ENCODE measurements at regions not wholly inside any gene's neighbourhood (a gene's known extent, or its start where the extent isn't known, plus 50 kb on each side); places are given as distances from the start of the nearest gene placed in this dataset.

DNA sequence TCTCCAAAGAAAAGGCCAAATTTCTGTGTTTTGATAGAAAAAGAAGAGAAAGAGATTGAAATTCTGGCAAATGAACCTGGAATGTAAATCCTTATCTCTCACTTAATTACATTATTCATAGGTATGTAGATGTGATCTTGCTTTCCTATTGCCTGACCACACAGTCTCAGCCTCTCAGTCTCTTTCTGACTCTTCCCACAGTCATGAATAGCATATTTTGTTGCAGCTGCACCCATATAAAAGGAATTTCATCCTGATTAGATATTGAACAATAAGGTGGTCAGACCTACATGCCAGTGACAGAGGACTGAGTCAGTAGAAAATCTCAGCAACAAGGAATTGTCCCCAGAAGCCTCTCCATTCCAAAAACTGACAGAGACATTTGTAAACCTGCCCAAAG is 62.9 kb upstream of the LRRC4C start:
- no TSS peak for BruUV-seq (replicated peaks)
- in situ Hi-C loops (cut with HindIII; ENCODE audit: extremely low pct_ligation_motif_present, low pct_unique_long_range_greater_than_20kb): no loop called here

More for the DNA sequence above, 62.9 kb upstream of the LRRC4C start:
- ATAC-seq (no peak), FAIRE-seq (no peak), DNase-seq (ENCODE audit: low spot score) (no peak)
- H3K27ac ChIP-seq (ENCODE audit: extremely low read length, insufficient read depth, low read length): no peak overlapping the region
- no peaks in the 10 kb centered on the region for H3K36me3 ChIP-seq (replicated peaks in 1 of 2; ENCODE audit: control insufficient read depth in 1 of 2, insufficient read depth in 2 of 2, low read length in 2 of 2)
- no peaks in the 10 kb centered on the region for H4K20me1 ChIP-seq (ENCODE audit: insufficient read depth, low read length)
- no peaks in the 10 kb centered on the region for H3K4me1 ChIP-seq (ENCODE audit: insufficient read depth, low read length)
- H3K4me2 ChIP-seq (ENCODE audit: low read depth, low read length): no peak overlapping the region
- TF ChIP-seq, protein P1, sequence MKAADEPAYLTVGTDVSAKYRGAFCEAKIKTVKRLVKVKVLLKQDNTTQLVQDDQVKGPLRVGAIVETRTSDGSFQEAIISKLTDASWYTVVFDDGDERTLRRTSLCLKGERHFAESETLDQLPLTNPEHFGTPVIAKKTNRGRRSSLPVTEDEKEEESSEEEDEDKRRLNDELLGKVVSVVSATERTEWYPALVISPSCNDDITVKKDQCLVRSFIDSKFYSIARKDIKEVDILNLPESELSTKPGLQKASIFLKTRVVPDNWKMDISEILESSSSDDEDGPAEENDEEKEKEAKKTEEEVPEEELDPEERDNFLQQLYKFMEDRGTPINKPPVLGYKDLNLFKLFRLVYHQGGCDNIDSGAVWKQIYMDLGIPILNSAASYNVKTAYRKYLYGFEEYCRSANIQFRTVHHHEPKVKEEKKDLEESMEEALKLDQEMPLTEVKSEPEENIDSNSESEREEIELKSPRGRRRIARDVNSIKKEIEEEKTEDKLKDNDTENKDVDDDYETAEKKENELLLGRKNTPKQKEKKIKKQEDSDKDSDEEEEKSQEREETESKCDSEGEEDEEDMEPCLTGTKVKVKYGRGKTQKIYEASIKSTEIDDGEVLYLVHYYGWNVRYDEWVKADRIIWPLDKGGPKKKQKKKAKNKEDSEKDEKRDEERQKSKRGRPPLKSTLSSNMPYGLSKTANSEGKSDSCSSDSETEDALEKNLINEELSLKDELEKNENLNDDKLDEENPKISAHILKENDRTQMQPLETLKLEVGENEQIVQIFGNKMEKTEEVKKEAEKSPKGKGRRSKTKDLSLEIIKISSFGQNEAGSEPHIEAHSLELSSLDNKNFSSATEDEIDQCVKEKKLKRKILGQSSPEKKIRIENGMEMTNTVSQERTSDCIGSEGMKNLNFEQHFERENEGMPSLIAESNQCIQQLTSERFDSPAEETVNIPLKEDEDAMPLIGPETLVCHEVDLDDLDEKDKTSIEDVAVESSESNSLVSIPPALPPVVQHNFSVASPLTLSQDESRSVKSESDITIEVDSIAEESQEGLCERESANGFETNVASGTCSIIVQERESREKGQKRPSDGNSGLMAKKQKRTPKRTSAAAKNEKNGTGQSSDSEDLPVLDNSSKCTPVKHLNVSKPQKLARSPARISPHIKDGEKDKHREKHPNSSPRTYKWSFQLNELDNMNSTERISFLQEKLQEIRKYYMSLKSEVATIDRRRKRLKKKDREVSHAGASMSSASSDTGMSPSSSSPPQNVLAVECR (CRISPR knock-in tag; IDR thresholded peaks at IDR 0.05; ENCODE audit: borderline replicate concordance): no peak
- TF ChIP-seq ZC3H13 (CRISPR knock-in tag; IDR thresholded peaks at IDR 0.05) (no peak), RORA (CRISPR knock-in tag; IDR thresholded peaks at IDR 0.05) (no peak), ZNF138 (CRISPR knock-in tag; IDR thresholded peaks at IDR 0.05; ENCODE audit: low read depth) (no peak), ZFP36L1 (CRISPR knock-in tag; IDR thresholded peaks at IDR 0.05) (no peak), ZNF326 (CRISPR knock-in tag; IDR thresholded peaks at IDR 0.05; ENCODE audit: borderline replicate concordance) (no peak), SUZ12 (IDR thresholded peaks at IDR 0.05; ENCODE audit: low read depth, low read length) (no peak), KLF11 (CRISPR knock-in tag; IDR thresholded peaks at IDR 0.05) (no peak), JUNB (CRISPR knock-in tag; IDR thresholded peaks at IDR 0.05; ENCODE audit: borderline replicate concordance) (no peak), NCOA5 (CRISPR knock-in tag; IDR thresholded peaks at IDR 0.05) (no peak), ZBTB7B (CRISPR knock-in tag; IDR thresholded peaks at IDR 0.05) (no peak), HOXA7 (CRISPR knock-in tag; IDR thresholded peaks at IDR 0.05) (no peak)
- TF ChIP-seq, protein P2, sequence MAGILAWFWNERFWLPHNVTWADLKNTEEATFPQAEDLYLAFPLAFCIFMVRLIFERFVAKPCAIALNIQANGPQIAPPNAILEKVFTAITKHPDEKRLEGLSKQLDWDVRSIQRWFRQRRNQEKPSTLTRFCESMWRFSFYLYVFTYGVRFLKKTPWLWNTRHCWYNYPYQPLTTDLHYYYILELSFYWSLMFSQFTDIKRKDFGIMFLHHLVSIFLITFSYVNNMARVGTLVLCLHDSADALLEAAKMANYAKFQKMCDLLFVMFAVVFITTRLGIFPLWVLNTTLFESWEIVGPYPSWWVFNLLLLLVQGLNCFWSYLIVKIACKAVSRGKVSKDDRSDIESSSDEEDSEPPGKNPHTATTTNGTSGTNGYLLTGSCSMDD (CRISPR knock-in tag; IDR thresholded peaks at IDR 0.05): no peak
- TF ChIP-seq, protein P3, sequence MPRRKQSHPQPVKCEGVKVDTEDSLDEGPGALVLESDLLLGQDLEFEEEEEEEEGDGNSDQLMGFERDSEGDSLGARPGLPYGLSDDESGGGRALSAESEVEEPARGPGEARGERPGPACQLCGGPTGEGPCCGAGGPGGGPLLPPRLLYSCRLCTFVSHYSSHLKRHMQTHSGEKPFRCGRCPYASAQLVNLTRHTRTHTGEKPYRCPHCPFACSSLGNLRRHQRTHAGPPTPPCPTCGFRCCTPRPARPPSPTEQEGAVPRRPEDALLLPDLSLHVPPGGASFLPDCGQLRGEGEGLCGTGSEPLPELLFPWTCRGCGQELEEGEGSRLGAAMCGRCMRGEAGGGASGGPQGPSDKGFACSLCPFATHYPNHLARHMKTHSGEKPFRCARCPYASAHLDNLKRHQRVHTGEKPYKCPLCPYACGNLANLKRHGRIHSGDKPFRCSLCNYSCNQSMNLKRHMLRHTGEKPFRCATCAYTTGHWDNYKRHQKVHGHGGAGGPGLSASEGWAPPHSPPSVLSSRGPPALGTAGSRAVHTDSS (CRISPR knock-in tag; conservative IDR thresholded peaks at IDR 0.05): no peak
- TF ChIP-seq, protein P4, sequence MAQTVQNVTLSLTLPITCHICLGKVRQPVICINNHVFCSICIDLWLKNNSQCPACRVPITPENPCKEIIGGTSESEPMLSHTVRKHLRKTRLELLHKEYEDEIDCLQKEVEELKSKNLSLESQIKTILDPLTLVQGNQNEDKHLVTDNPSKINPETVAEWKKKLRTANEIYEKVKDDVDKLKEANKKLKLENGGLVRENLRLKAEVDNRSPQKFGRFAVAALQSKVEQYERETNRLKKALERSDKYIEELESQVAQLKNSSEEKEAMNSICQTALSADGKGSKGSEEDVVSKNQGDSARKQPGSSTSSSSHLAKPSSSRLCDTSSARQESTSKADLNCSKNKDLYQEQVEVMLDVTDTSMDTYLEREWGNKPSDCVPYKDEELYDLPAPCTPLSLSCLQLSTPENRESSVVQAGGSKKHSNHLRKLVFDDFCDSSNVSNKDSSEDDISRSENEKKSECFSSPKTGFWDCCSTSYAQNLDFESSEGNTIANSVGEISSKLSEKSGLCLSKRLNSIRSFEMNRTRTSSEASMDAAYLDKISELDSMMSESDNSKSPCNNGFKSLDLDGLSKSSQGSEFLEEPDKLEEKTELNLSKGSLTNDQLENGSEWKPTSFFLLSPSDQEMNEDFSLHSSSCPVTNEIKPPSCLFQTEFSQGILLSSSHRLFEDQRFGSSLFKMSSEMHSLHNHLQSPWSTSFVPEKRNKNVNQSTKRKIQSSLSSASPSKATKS (CRISPR knock-in tag; IDR thresholded peaks at IDR 0.05): no peak
- TF ChIP-seq, protein P5, sequence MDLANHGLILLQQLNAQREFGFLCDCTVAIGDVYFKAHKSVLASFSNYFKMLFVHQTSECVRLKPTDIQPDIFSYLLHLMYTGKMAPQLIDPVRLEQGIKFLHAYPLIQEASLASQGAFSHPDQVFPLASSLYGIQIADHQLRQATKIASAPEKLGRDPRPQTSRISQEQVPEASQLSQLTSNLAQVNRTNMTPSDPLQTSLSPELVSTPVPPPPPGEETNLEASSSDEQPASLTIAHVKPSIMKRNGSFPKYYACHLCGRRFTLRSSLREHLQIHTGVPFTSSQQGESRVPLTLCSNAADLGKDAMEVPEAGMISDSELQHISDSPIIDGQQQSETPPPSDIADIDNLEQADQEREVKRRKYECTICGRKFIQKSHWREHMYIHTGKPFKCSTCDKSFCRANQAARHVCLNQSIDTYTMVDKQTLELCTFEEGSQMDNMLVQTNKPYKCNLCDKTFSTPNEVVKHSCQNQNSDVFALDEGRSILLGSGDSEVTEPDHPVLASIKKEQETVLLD (CRISPR knock-in tag; IDR thresholded peaks at IDR 0.05; ENCODE audit: low read depth): no peak
- H3K9me3 ChIP-seq (ENCODE audit: low read length): peaks cover 59% of the 10 kb centered on the region
- H2AFZ ChIP-seq (ENCODE audit: low read length): no peak overlapping the region
- intact Hi-C loops (cut with micrococcal nuclease; ENCODE audit: unreplicated experiment): no loop called here
- no peak overlapping the region for H3K4me3 ChIP-seq (replicated peaks in 1 of 3; ENCODE audit: insufficient read depth in 1 of 3, low read depth in 2 of 3, low read length in 3 of 3)
- no peaks in the 10 kb centered on the region for H3K27me3 ChIP-seq (ENCODE audit: control insufficient read depth in 1 of 2, insufficient read depth in 2 of 2, low read length in 2 of 2)
- POLR2A ChIA-PET: no interaction called here
- no peak overlapping the region for H3K9ac ChIP-seq (ENCODE audit: insufficient read depth, low read depth, low read length)
- CTCF ChIA-PET (ENCODE audit: low intra/inter-chr PET ratio, low total read pairs): no interaction called here
- H3K79me2 ChIP-seq (ENCODE audit: insufficient read depth, low read length): no peaks in the 10 kb centered on the region
